IMR-90 (cell line): ENCODE measurements at regions not wholly inside any gene's neighbourhood (a gene's known extent, or its start where the extent isn't known, plus 50 kb on each side); places are given as distances from the start of the nearest gene placed in this dataset.

Source experiments
- ATAC-seq: fragments of 200-7000 bp; cut with Tn5 transposase; 2 replicates; pipeline ENCODE4 v1.9.1; 2020; ENCODE audit warnings: low read depth, mild to moderate bottlenecking, moderate library complexity
- BruUV-seq: library from RNA; stranded (reverse); fragments of 400-500 nt; replicated peaks from 2 replicates; lab custom pipeline; 2021; lab: Mats Ljungman, UMichigan
- CTCF ChIA-PET: fragments of 300-600 bp; formaldehyde crosslinking; extraction: SDS; loops from one replicate; lab custom pipeline; 2021; ENCODE audit warnings: antibody characterized with exemption; lab: Yijun Ruan, JAX
- POLR2A ChIA-PET: fragments of 300-600 bp; sonication (Branson Sonifier 250); formaldehyde crosslinking; loops from one replicate; lab custom pipeline; 2022; ENCODE audit warnings: antibody characterized with exemption; ENCODE audit not compliant: unreplicated experiment; lab: Charles Lee
- DNase-seq: peaks from one replicate; pipeline ENCODE4 v3.0.0; 2013
- H2AFZ ChIP-seq: replicated peaks from 2 replicates; pipeline ENCODE3; 2013; ENCODE audit warnings: low read length, mild to moderate bottlenecking; ENCODE audit not compliant: poor library complexity
- H2AK5ac ChIP-seq: 2 replicates; pipeline ENCODE4 v1.6.1; 2013; ENCODE audit warnings: low read depth, low read length, inconsistent platforms
- H2AK9ac ChIP-seq: replicated peaks from 2 replicates; pipeline ENCODE3; 2013; ENCODE audit warnings: mild to moderate bottlenecking, low read depth, low read length, moderate library complexity; ENCODE audit not compliant: poor library complexity
- H2BK120ac ChIP-seq: 2 replicates; pipeline ENCODE4 v1.6.1; 2013; ENCODE audit warnings: low read depth, low read length, inconsistent platforms
- H2BK15ac ChIP-seq: 3 replicates; pipeline ENCODE4 v1.6.1; 2013; ENCODE audit warnings: low read depth, low read length, inconsistent platforms
- H2BK20ac ChIP-seq: 2 replicates; pipeline ENCODE4 v1.6.1; 2013; ENCODE audit warnings: low read depth, mild to moderate bottlenecking, inconsistent platforms, low read length, moderate library complexity
- H2BK5ac ChIP-seq: 2 replicates; pipeline ENCODE4 v1.6.1; 2013; ENCODE audit warnings: mild to moderate bottlenecking, low read depth, low read length, inconsistent platforms; ENCODE audit not compliant: poor library complexity, severe bottlenecking
- H3K14ac ChIP-seq: replicated peaks from 2 replicates; pipeline ENCODE4 v1.6.1; 2013; ENCODE audit warnings: low read depth, low read length, inconsistent platforms
- H3K18ac ChIP-seq: 2 replicates; pipeline ENCODE4 v1.6.1; 2013; ENCODE audit warnings: low read depth, low read length, control low read depth
- H3K23ac ChIP-seq: 2 replicates; pipeline ENCODE4 v1.6.1; 2013; ENCODE audit warnings: low read depth, low read length, inconsistent platforms
- H3K27ac ChIP-seq: 2 replicates; pipeline ENCODE4 v1.5.1; 2013; ENCODE audit warnings: mild to moderate bottlenecking, control low read depth, low read length; ENCODE audit not compliant: insufficient read depth
- H3K27me3 ChIP-seq: 2 replicates; pipeline ENCODE4 v1.6.1; 2013; ENCODE audit warnings: low read length; ENCODE audit not compliant: control insufficient read depth, insufficient read depth
- H3K36me3 ChIP-seq: 2 replicates; pipeline ENCODE4 v1.6.1; 2013; ENCODE audit warnings: low read length, mixed read lengths; ENCODE audit not compliant: control insufficient read depth, insufficient read depth
- H3K4ac ChIP-seq: 2 replicates; pipeline ENCODE4 v1.6.1; 2013; ENCODE audit warnings: low read depth, low read length, inconsistent platforms
- H3K4me1 ChIP-seq: 2 replicates; pipeline ENCODE4 v1.6.1; 2013; ENCODE audit warnings: low read length, mixed read lengths; ENCODE audit not compliant: control insufficient read depth, insufficient read depth
- H3K4me2 ChIP-seq: 2 replicates; pipeline ENCODE4 v1.6.1; 2013; ENCODE audit warnings: low read depth, mild to moderate bottlenecking, control low read depth, low read length, moderate library complexity
- H3K4me3 ChIP-seq: 2 replicates; pipeline ENCODE4 v1.5.1; 2013; ENCODE audit warnings: low read depth, mild to moderate bottlenecking, control low read depth, low read length, moderate library complexity; ENCODE audit not compliant: insufficient read depth
- H3K56ac ChIP-seq: 2 replicates; pipeline ENCODE4 v1.6.1; 2013; ENCODE audit warnings: low read length, inconsistent platforms; ENCODE audit not compliant: insufficient read depth; ENCODE audit errors: extremely low read depth
- H3K79me1 ChIP-seq, 2 experiments: 2 replicates each; pipeline ENCODE4 v1.6.1; 2013; ENCODE audit warnings: low read length in 2 of 2, inconsistent platforms in 1 of 2, low read depth in 1 of 2
- H3K9ac ChIP-seq: 2 replicates; pipeline ENCODE4 v1.6.1; 2013; ENCODE audit warnings: low read depth, low read length, control low read depth
- H3K9me1 ChIP-seq: 2 replicates; pipeline ENCODE4 v1.6.1; 2013; ENCODE audit warnings: low read length, inconsistent platforms; ENCODE audit not compliant: insufficient read depth
- H3K9me3 ChIP-seq: 2 replicates; pipeline ENCODE4 v1.6.1; 2013; ENCODE audit warnings: low read length; ENCODE audit not compliant: control insufficient read depth, insufficient read depth
- H4K20me1 ChIP-seq: 2 replicates; pipeline ENCODE4 v1.6.1; 2013; ENCODE audit warnings: low read length, inconsistent platforms; ENCODE audit not compliant: insufficient read depth
- H4K5ac ChIP-seq: 2 replicates; pipeline ENCODE4 v1.6.1; 2013; ENCODE audit warnings: mild to moderate bottlenecking, low read depth, low read length, control low read depth
- H4K8ac ChIP-seq, 2 experiments: 2 replicates each; pipeline ENCODE4 v1.6.1; 2013; ENCODE audit warnings: low read depth in 2 of 2, low read length in 2 of 2, control low read depth in 1 of 2, inconsistent platforms in 1 of 2
- H4K91ac ChIP-seq: 2 replicates; pipeline ENCODE4 v1.6.1; 2013; ENCODE audit warnings: low read depth, low read length, inconsistent platforms; ENCODE audit not compliant: insufficient read depth
- RFX5 ChIP-seq: IDR thresholded peaks from 2 replicates; pipeline ENCODE4 v1.8.0; 2012; ENCODE audit warnings: low read depth, mild to moderate bottlenecking, low read length, moderate library complexity
- dilution Hi-C: fragments of 300-500 bp; cut with HindIII; formaldehyde crosslinking; loops from one replicate; pipeline ENCODE4 v1.14.3; 2018; ENCODE audit warnings: low sequenced_read_pairs; ENCODE audit not compliant: unreplicated experiment
- in situ Hi-C: fragments of 300-500 bp; cut with MboI; formaldehyde crosslinking; loops from 3 replicates; pipeline ENCODE4 v1.14.3; 2019; ENCODE audit warnings: low sequenced_read_pairs, inconsistent platforms, mixed read lengths
- intact Hi-C: fragments of 100-400 bp; cut with micrococcal nuclease; formaldehyde crosslinking; loops from 2 replicates; pipeline ENCODE4 v1.10.0; 2022

DNA sequence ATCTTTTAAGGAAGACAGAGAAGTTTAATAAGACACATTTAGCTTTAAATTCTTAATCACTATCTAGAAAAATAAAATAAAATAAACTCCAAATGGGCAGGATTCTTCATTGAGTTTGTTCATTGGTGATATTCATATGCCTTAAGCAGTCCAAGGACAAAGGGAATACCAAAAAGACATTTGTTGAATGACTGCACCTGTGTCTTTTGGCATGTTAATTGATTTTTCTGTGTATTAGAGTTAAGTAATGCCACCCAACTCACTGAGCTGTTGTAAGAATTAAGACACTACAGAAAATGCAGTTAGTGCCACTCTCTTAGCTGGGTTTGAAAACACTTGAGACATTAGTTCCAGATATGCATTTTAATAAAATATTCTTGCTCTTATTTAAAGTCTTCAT is 683.6 kb upstream of the ROBO1 start:
- no peaks in the 10 kb centered on the region for H3K36me3 ChIP-seq
- CTCF ChIA-PET = no interaction called here

More for the DNA sequence above, 683.6 kb upstream of the ROBO1 start:
- Histone ChIP-seq H4K5ac (no peak overlapping the region), H3K14ac (no peak overlapping the region), H3K56ac (no peak overlapping the region), H3K23ac (no peak overlapping the region), H3K18ac (no peak overlapping the region), H2AFZ (no peak overlapping the region), H3K4me3 (no peak overlapping the region), H2BK5ac (no peak overlapping the region), H2BK120ac (no peak overlapping the region), H2AK5ac (no peak overlapping the region), H2AK9ac (no peak overlapping the region), H3K4ac (no peak overlapping the region), H3K9me1 (no peaks in the 10 kb centered on the region), H3K9me3 (no peaks in the 10 kb centered on the region), H2BK15ac (no peak overlapping the region), H3K4me1 (no peaks in the 10 kb centered on the region), H4K91ac (no peak overlapping the region), H3K27me3 (no peaks in the 10 kb centered on the region), H4K20me1 (no peaks in the 10 kb centered on the region), H4K8ac (no peak overlapping the region), H3K79me1 (no peaks in the 10 kb centered on the region), H3K27ac (no peak overlapping the region), H2BK20ac (no peak overlapping the region), H3K4me2 (no peak overlapping the region), H3K9ac (no peak overlapping the region)
- BruUV-seq = no TSS peak
- ATAC-seq (no peak), DNase-seq (no peak)
- dilution Hi-C loops (no loop called here), intact Hi-C loops (no loop called here), in situ Hi-C loops (no loop called here)
- no peak for TF ChIP-seq RFX5
- POLR2A ChIA-PET = no interaction called here
